T-cell (primary cell): ENCODE measurements at regions not wholly inside any gene's neighbourhood (a gene's known extent, or its start where the extent isn't known, plus 50 kb on each side); places are given as distances from the start of the nearest gene placed in this dataset.
"Not testable (repeated sequence)": the region's sequence is repeated elsewhere in the genome, so short reads cannot be mapped to it uniquely, and the experiment has no call there.

ENCODE experiments used
- ATAC-seq, 4 experiments: fragments of 200-7000 bp in 3 of 4; fragments of 150-1000 bp in 1 of 4; cut with Tn5 transposase; replicated peaks in 1 of 4; 1 replicate in 3 of 4; 2 replicates in 1 of 4; pipeline ENCODE4 v1.10.0; 2021; ENCODE audit warnings: moderate library complexity in 3 of 4, mild to moderate bottlenecking in 2 of 4, moderate number of reproducible peaks in 1 of 4
- CTCF ChIA-PET, 2 donors: fragments of 300-600 bp; sonication (Branson Sonifier 250); formaldehyde crosslinking; loops; one replicate each; lab custom pipeline; 2022; ENCODE audit warnings: antibody characterized with exemption in 2 of 2; lab: Charles Lee
- POLR2A ChIA-PET, 2 donors: fragments of 300-600 bp; sonication (Branson Sonifier 250); formaldehyde crosslinking; loops; one replicate each; lab custom pipeline; 2022; ENCODE audit warnings: antibody characterized with exemption in 2 of 2; lab: Charles Lee
- DNase-seq, 35 experiments: peaks; one replicate each; pipeline versions ENCODE4 v3.0.0 to v3.0.0-alpha.2; 2013 to 2023
- H3K27ac ChIP-seq: one replicate; pipeline ENCODE4 v1.5.1; 2013; ENCODE audit warnings: low read length
- H3K27me3 ChIP-seq, 2 experiments: replicated peaks in 1 of 2; 1 replicate in 1 of 2; 2 replicates in 1 of 2; pipeline versions ENCODE4 v1.6.1 to v1.7.0; 2013; ENCODE audit warnings: low read length in 1 of 2, mixed read lengths in 1 of 2; ENCODE audit not compliant: control insufficient read depth in 2 of 2, insufficient read depth in 2 of 2; ENCODE audit errors: extremely low read depth in 1 of 2
- H3K36me3 ChIP-seq, 2 donors: 1 replicate in 1 of 2; 2 replicates in 1 of 2; pipeline versions ENCODE4 v1.6.1 to v1.7.0; 2013; ENCODE audit warnings: low read length in 1 of 2; ENCODE audit not compliant: control insufficient read depth in 2 of 2, insufficient read depth in 1 of 2; ENCODE audit errors: extremely low read depth in 1 of 2
- H3K4me1 ChIP-seq, 2 experiments: 1 replicate in 1 of 2; 2 replicates in 1 of 2; pipeline versions ENCODE4 v1.6.1 to v1.7.0; 2013; ENCODE audit warnings: low read length in 2 of 2, mixed read lengths in 1 of 2; ENCODE audit not compliant: insufficient read depth in 2 of 2, control insufficient read depth in 1 of 2; ENCODE audit errors: extremely low read depth in 1 of 2
- H3K4me3 ChIP-seq, 2 donors: 1 replicate in 1 of 2; 2 replicates in 1 of 2; pipeline versions ENCODE4 v1.5.1 to v1.7.0; 2013; ENCODE audit warnings: mild to moderate bottlenecking in 2 of 2, low read length in 1 of 2, moderate library complexity in 1 of 2; ENCODE audit not compliant: control insufficient read depth in 1 of 2; ENCODE audit errors: extremely low read depth in 1 of 2
- H3K9me3 ChIP-seq: 2 replicates; pipeline ENCODE4 v1.7.0; 2013
- H3K27ac Mint-ChIP-seq, 2 donors: one replicate each; pipeline ENCODE4 v1.8.0; 2020 to 2021; ENCODE audit warnings: mild to moderate bottlenecking in 2 of 2, mixed read lengths in 2 of 2
- H3K27me3 Mint-ChIP-seq, 2 donors: one replicate each; pipeline ENCODE4 v1.8.0; 2021 to 2022; ENCODE audit warnings: mixed read lengths in 2 of 2
- H3K36me3 Mint-ChIP-seq: one replicate; pipeline ENCODE4 v1.8.0; 2021; ENCODE audit warnings: mixed read lengths
- H3K4me1 Mint-ChIP-seq, 3 donors: one replicate each; pipeline ENCODE4 v1.8.0; 2020 to 2022; ENCODE audit warnings: mixed read lengths in 3 of 3, mild to moderate bottlenecking in 1 of 3
- H3K4me3 Mint-ChIP-seq, 3 donors: one replicate each; pipeline ENCODE4 v1.8.0; 2020 to 2022; ENCODE audit warnings: mild to moderate bottlenecking in 3 of 3, mixed read lengths in 3 of 3, moderate library complexity in 3 of 3
- H3K9me3 Mint-ChIP-seq, 3 donors: one replicate each; pipeline ENCODE4 v1.8.0; 2020 to 2022; ENCODE audit warnings: mixed read lengths in 3 of 3
- WGBS: methylation state at CpG from one replicate; pipeline ENCODE4 v1.1.5; 2013; ENCODE audit warnings: missing lambda C conversion rate; ENCODE audit not compliant: insufficient coverage; 5-methylcytosine and 5-hydroxymethylcytosine counted together

GRCh38 chr1:90864681-90865080 is 147.6 kb upstream of the BARHL2 start:
- CTCF ChIA-PET, result no interaction called here

GRCh38 chr1:90862782-90863181 is 145.7 kb upstream of the BARHL2 start:
- ChIA-PET CTCF (no interaction called here), POLR2A (no interaction called here)
- Histone ChIP-seq H3K27me3 (peaks cover 0 to 11% of the 10 kb centered on the region in 2 experiments), H3K9me3 (no peaks in the 10 kb centered on the region), H3K4me1 (no peaks in the 10 kb centered on the region), H3K27ac (no peak overlapping the region), H3K36me3 (no peaks in the 10 kb centered on the region), H3K4me3 (no peak overlapping the region)
- Mint-ChIP-seq H3K27me3 (peaks cover 0 to 19% of the 10 kb centered on the region in 2 donors), H3K36me3 (no peaks in the 10 kb centered on the region), H3K9me3 (no peaks in the 10 kb centered on the region), H3K4me1 (no peaks in the 10 kb centered on the region), H3K27ac (no peak overlapping the region), H3K4me3 (no peak overlapping the region)
- WGBS, result 40% methylated on average over 1 of the region's 3 CpGs
- DNase-seq, result no peak
- no peak for ATAC-seq

More at GRCh38 chr1:90864681-90865080, 147.6 kb upstream of the BARHL2 start:
- POLR2A ChIA-PET, result interaction anchor here in 1 of 2 donors (0.7 kb wide), 1 partner anchor 859 kb away, joined by 3 read pairs; no protein-coding TSS in a partner anchor
- Histone ChIP-seq H3K27me3 (peaks cover 0 to 11% of the 10 kb centered on the region in 2 experiments), H3K4me1 (no peaks in the 10 kb centered on the region), H3K4me3 (no peak overlapping the region), H3K27ac (no peak overlapping the region), H3K36me3 (no peaks in the 10 kb centered on the region), H3K9me3 (no peaks in the 10 kb centered on the region)
- ATAC-seq (no peak), DNase-seq (no peak)
- H3K36me3 Mint-ChIP-seq, result no peaks in the 10 kb centered on the region
- no peak overlapping the region for H3K27ac Mint-ChIP-seq
- H3K4me1 Mint-ChIP-seq, result no peaks in the 10 kb centered on the region
- WGBS, result 92% methylated on average over 1 of the region's 3 CpGs
- no peak overlapping the region for H3K4me3 Mint-ChIP-seq
- H3K9me3 Mint-ChIP-seq, result no peaks in the 10 kb centered on the region
- peaks cover 0 to 19% of the 10 kb centered on the region in 2 donors for H3K27me3 Mint-ChIP-seq

GRCh38 chr1:90861421-90861820 is 144.3 kb upstream of the BARHL2 start:
- H3K27ac Mint-ChIP-seq, DNase-seq, H3K36me3 Mint-ChIP-seq, H3K4me3 Mint-ChIP-seq, ATAC-seq, POLR2A ChIA-PET, H3K4me1 ChIP-seq, H3K36me3 ChIP-seq, H3K4me1 Mint-ChIP-seq, H3K9me3 Mint-ChIP-seq, H3K9me3 ChIP-seq, H3K27ac ChIP-seq, CTCF ChIA-PET, H3K4me3 ChIP-seq: not testable (repeated sequence)
- peaks cover 0 to 28% of the 10 kb centered on the region in 2 donors for H3K27me3 Mint-ChIP-seq
- WGBS, result 84% methylated on average over 3 of the region's 3 CpGs
- H3K27me3 ChIP-seq, result peaks cover 0 to 11% of the 10 kb centered on the region in 2 experiments

GRCh38 chr1:90856463-90857007 is 139.4 kb upstream of the BARHL2 start:
- Histone ChIP-seq H3K4me1 (peaks cover 0 to 6% of the 10 kb centered on the region in 2 experiments), H3K4me3 (no peak overlapping the region), H3K27me3 (peaks cover 2 to 18% of the 10 kb centered on the region in 2 experiments), H3K36me3 (no peaks in the 10 kb centered on the region), H3K9me3 (no peaks in the 10 kb centered on the region), H3K27ac (no peak overlapping the region)
- H3K36me3 Mint-ChIP-seq, result no peaks in the 10 kb centered on the region
- WGBS, result 69% methylated on average over 4 of the region's 7 CpGs
- H3K4me3 Mint-ChIP-seq, result no peak overlapping the region
- no peaks in the 10 kb centered on the region for H3K9me3 Mint-ChIP-seq
- no peak overlapping the region for H3K27ac Mint-ChIP-seq
- peaks cover 27 to 45% of the 10 kb centered on the region in 2 donors for H3K27me3 Mint-ChIP-seq
- peaks cover 0 to 8% (median 8%) of the 10 kb centered on the region in 3 donors for H3K4me1 Mint-ChIP-seq
- POLR2A ChIA-PET, result no interaction called here
- ATAC-seq (no peak), DNase-seq (no peak)
- CTCF ChIA-PET, result interaction anchor here in 1 of 2 donors (0.7 kb wide), 1 partner anchor 108 kb away, joined by 4 read pairs; no protein-coding TSS in a partner anchor

- Histone ChIP-seq H3K4me1 (peaks cover 2 to 17% of the 10 kb centered on the region in 2 experiments), H3K27ac (no peak overlapping the region), H3K4me3 (no peak overlapping the region), H3K36me3 (no peaks in the 10 kb centered on the region), H3K9me3 (no peaks in the 10 kb centered on the region), H3K27me3 (peaks cover 7 to 26% of the 10 kb centered on the region in 2 experiments)
- peaks cover 5 to 14% (median 13%) of the 10 kb centered on the region in 3 donors for H3K4me1 Mint-ChIP-seq
- H3K36me3 Mint-ChIP-seq, result no peaks in the 10 kb centered on the region
- no peak overlapping the region for H3K27ac Mint-ChIP-seq
- WGBS, result no CpG with 5 or more reads among the region's 4 CpGs
- DNase-seq (no peak), ATAC-seq (no peak)
- no peaks in the 10 kb centered on the region for H3K9me3 Mint-ChIP-seq
- POLR2A ChIA-PET, result no interaction called here
- peaks cover 38 to 40% of the 10 kb centered on the region in 2 donors for H3K27me3 Mint-ChIP-seq
- CTCF ChIA-PET, result no interaction called here
- H3K4me3 Mint-ChIP-seq, result no peak overlapping the region
Observed at GRCh38 chr1:90854397-90854924, 137.4 kb upstream of the BARHL2 start.

- Histone ChIP-seq H3K4me3 (peak overlapping the region in 1 of 2 donors; percentile 45), H3K9me3 (peaks cover 5% of the 10 kb centered on the region), H3K36me3 (no peaks in the 10 kb centered on the region), H3K27me3 (peaks cover 10 to 33% of the 10 kb centered on the region in 2 experiments), H3K4me1 (peaks cover 2 to 17% of the 10 kb centered on the region in 2 experiments), H3K27ac (no peak overlapping the region)
- no peaks in the 10 kb centered on the region for H3K9me3 Mint-ChIP-seq
- no peak overlapping the region for H3K27ac Mint-ChIP-seq
- POLR2A ChIA-PET, result interaction anchor here in 1 of 2 donors (0.6 kb wide), 1 partner anchor 165 kb away, joined by 7 read pairs; no protein-coding TSS in a partner anchor
- H3K36me3 Mint-ChIP-seq, result no peaks in the 10 kb centered on the region
- H3K27me3 Mint-ChIP-seq, result peaks cover 47 to 49% of the 10 kb centered on the region in 2 donors
- CTCF ChIA-PET, result interaction anchor here (0.6 to 0.8 kb wide), 6 partner anchors 121 to 1906 kb away, joined by 3 to 8 read pairs (median 4); no protein-coding TSS in a partner anchor
- H3K4me3 Mint-ChIP-seq, result peak overlapping the region; percentile 69 to 86 (median 75)
- H3K4me1 Mint-ChIP-seq, result peaks cover 5 to 14% (median 13%) of the 10 kb centered on the region in 3 donors
- peak in 1 of 4 experiments; percentile 3 for ATAC-seq
- DNase-seq, result no peak
- no CpG with 5 or more reads among the region's 21 CpGs for WGBS
Observed at GRCh38 chr1:90851711-90852050, 134.6 kb upstream of the BARHL2 start.
